Stimulated activated CD8-positive, alpha-beta memory T cell treated with anti-CD3 and anti-CD28 coated beads, Interleukin-4, amount 100 ng/mL, for 4 hours (primary cell): ENCODE measurements at regions not wholly inside any gene's neighbourhood (a gene's known extent, or its start where the extent isn't known, plus 50 kb on each side); places are given as distances from the start of the nearest gene placed in this dataset.

ENCODE experiments used
- DNase-seq, 2 donors: peaks; one replicate each; pipeline ENCODE4 v3.0.0-alpha.2; 2020; ENCODE audit warnings: low read depth in 2 of 2, low spot score in 1 of 2

- no peak for DNase-seq
Observed at GRCh38 chr6:155962276-155962675, 506.6 kb upstream of the NOX3 start.

GRCh38 chr6:155959898-155960495, 504.4 kb upstream of the NOX3 start:
- no peak for DNase-seq

GRCh38 chr6:155958550-155958949, 502.9 kb upstream of the NOX3 start:
- DNase-seq = no peak

- no peak for DNase-seq
Observed at GRCh38 chr6:155955038-155955437, 499.4 kb upstream of the NOX3 start.

- no peak for DNase-seq
Observed at GRCh38 chr6:155954149-155954548, 498.5 kb upstream of the NOX3 start.

- no peak for DNase-seq
Observed at GRCh38 chr6:155949256-155949655, 493.6 kb upstream of the NOX3 start.

- DNase-seq = no peak
Observed at GRCh38 chr6:155946860-155947259, 491.2 kb upstream of the NOX3 start.

- DNase-seq = no peak
Observed at GRCh38 chr6:155943635-155944034, 488.0 kb upstream of the NOX3 start.

- no peak for DNase-seq
Observed at GRCh38 chr6:155939253-155939652, 483.6 kb upstream of the NOX3 start.

- no peak for DNase-seq
Observed at GRCh38 chr6:155936551-155936950, 480.9 kb upstream of the NOX3 start.

GRCh38 chr6:155936127-155936526, 480.5 kb upstream of the NOX3 start:
- DNase-seq = no peak

GRCh38 chr6:155916846-155917624, 461.4 kb upstream of the NOX3 start:
- no peak for DNase-seq

GRCh38 chr6:155915651-155916050, 460.0 kb upstream of the NOX3 start:
- no peak for DNase-seq

GRCh38 chr6:155913816-155914215, 458.2 kb upstream of the NOX3 start:
- no peak for DNase-seq

GRCh38 chr6:155909710-155910109, 454.1 kb upstream of the NOX3 start:
- DNase-seq = no peak

GRCh38 chr6:155895641-155896040, 440.0 kb upstream of the NOX3 start:
- no peak for DNase-seq

GRCh38 chr6:155894758-155895157, 439.1 kb upstream of the NOX3 start:
- no peak for DNase-seq

GRCh38 chr6:155894262-155894661, 438.6 kb upstream of the NOX3 start:
- DNase-seq = no peak

- no peak for DNase-seq
Observed at GRCh38 chr6:155890409-155890808, 434.8 kb upstream of the NOX3 start.

- DNase-seq = no peak
Observed at GRCh38 chr6:155889410-155889809, 433.8 kb upstream of the NOX3 start.

- DNase-seq = no peak
Observed at GRCh38 chr6:155887421-155887820, 431.8 kb upstream of the NOX3 start.

- DNase-seq = no peak
Observed at GRCh38 chr6:155883741-155884140, 428.1 kb upstream of the NOX3 start.

GRCh38 chr6:155883334-155883731, 427.7 kb upstream of the NOX3 start:
- DNase-seq = no peak
